K562 (cell line): ENCODE measurements at regions not wholly inside any gene's neighbourhood (a gene's known extent, or its start where the extent isn't known, plus 50 kb on each side); places are given as distances from the start of the nearest gene placed in this dataset.

Experiments
- ARID1B ChIP-seq: fragments of 450-650 bp; IDR thresholded peaks from 2 replicates; pipeline ENCODE4 v1.6.1; 2016; ENCODE audit warnings: antibody characterized with exemption, mild to moderate bottlenecking, inconsistent platforms
- RAD51 ChIP-seq: fragments of 450-650 bp; IDR thresholded peaks from 2 replicates; pipeline ENCODE4 v1.7.1; 2016; ENCODE audit warnings: low read depth, mild to moderate bottlenecking, borderline replicate concordance
- SMC3 ChIP-seq: conservative IDR thresholded peaks from 2 replicates; pipeline ENCODE4 v1.6.1; 2011; ENCODE audit warnings: low read depth, low read length, improper control_type of control experiment; ENCODE audit not compliant: insufficient read depth
- TAF1 ChIP-seq: IDR thresholded peaks from 2 replicates; pipeline ENCODE4 v1.6.1; 2011; ENCODE audit warnings: mild to moderate bottlenecking, low read length, moderate library complexity; ENCODE audit not compliant: insufficient read depth, control insufficient read depth, severe bottlenecking; ENCODE audit errors: extremely low read depth
- ZNF23 ChIP-seq: fragments of 250-450 bp; sonication (Bioruptor Pico); IDR thresholded peaks from 2 replicates; pipeline ENCODE4 v1.4.0; 2020; ENCODE audit warnings: mild to moderate bottlenecking
- TF ChIP-seq, protein P1 (sequence below), 2 experiments: fragments of 450-650 bp; formaldehyde crosslinking in 1 of 2; IDR thresholded peaks; 2 replicates each; pipeline versions ENCODE4 v1.4.0 to v1.6.1; 2014 to 2020; ENCODE audit warnings: mild to moderate bottlenecking in 2 of 2, borderline replicate concordance in 1 of 2, low read depth in 1 of 2

DNA sequence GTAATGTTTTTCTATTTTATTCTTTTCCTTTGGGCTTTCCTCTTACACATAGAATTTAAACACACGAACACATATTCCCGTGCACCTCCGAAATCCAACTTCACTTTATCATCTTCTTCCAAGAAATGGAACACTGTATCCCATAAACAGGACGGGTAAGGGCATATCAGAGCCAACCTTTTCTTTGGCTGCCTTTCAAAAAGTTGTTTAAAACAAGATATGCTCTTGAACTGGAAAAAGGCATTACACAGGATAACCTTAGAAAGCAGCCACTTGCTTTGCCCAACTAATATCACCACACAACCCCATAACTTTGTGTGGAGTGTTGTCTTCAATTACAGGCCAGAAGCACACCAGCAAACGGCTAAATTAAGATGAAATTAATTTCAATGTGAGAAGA lies 65.3 kb upstream of the CDKN3 start:
- TF ChIP-seq TAF1 (no peak), ZNF23 (no peak), ARID1B (no peak), RAD51 (no peak), SMC3 (no peak)
- TF ChIP-seq, protein P1, sequence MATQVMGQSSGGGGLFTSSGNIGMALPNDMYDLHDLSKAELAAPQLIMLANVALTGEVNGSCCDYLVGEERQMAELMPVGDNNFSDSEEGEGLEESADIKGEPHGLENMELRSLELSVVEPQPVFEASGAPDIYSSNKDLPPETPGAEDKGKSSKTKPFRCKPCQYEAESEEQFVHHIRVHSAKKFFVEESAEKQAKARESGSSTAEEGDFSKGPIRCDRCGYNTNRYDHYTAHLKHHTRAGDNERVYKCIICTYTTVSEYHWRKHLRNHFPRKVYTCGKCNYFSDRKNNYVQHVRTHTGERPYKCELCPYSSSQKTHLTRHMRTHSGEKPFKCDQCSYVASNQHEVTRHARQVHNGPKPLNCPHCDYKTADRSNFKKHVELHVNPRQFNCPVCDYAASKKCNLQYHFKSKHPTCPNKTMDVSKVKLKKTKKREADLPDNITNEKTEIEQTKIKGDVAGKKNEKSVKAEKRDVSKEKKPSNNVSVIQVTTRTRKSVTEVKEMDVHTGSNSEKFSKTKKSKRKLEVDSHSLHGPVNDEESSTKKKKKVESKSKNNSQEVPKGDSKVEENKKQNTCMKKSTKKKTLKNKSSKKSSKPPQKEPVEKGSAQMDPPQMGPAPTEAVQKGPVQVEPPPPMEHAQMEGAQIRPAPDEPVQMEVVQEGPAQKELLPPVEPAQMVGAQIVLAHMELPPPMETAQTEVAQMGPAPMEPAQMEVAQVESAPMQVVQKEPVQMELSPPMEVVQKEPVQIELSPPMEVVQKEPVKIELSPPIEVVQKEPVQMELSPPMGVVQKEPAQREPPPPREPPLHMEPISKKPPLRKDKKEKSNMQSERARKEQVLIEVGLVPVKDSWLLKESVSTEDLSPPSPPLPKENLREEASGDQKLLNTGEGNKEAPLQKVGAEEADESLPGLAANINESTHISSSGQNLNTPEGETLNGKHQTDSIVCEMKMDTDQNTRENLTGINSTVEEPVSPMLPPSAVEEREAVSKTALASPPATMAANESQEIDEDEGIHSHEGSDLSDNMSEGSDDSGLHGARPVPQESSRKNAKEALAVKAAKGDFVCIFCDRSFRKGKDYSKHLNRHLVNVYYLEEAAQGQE (IDR thresholded peaks at IDR 0.05; ENCODE audit: borderline replicate concordance) = no peak
- TF ChIP-seq, protein P1 (CRISPR knock-in tag; IDR thresholded peaks at IDR 0.05; ENCODE audit: low read depth) = no peak
